IMR-90 (cell line): ENCODE measurements at regions not wholly inside any gene's neighbourhood (a gene's known extent, or its start where the extent isn't known, plus 50 kb on each side); places are given as distances from the start of the nearest gene placed in this dataset.

ENCODE experiments used
- ATAC-seq: fragments of 200-7000 bp; cut with Tn5 transposase; 2 replicates; pipeline ENCODE4 v1.9.1; 2020; ENCODE audit warnings: low read depth, mild to moderate bottlenecking, moderate library complexity
- BruUV-seq: library from RNA; stranded (reverse); fragments of 400-500 nt; replicated peaks from 2 replicates; lab custom pipeline; 2021; lab: Mats Ljungman, UMichigan
- CTCF ChIA-PET: fragments of 300-600 bp; formaldehyde crosslinking; extraction: SDS; loops from one replicate; lab custom pipeline; 2021; ENCODE audit warnings: antibody characterized with exemption; lab: Yijun Ruan, JAX
- POLR2A ChIA-PET: fragments of 300-600 bp; sonication (Branson Sonifier 250); formaldehyde crosslinking; loops from one replicate; lab custom pipeline; 2022; ENCODE audit warnings: antibody characterized with exemption; ENCODE audit not compliant: unreplicated experiment; lab: Charles Lee
- DNase-seq: peaks from one replicate; pipeline ENCODE4 v3.0.0; 2013
- H2AFZ ChIP-seq: replicated peaks from 2 replicates; pipeline ENCODE3; 2013; ENCODE audit warnings: low read length, mild to moderate bottlenecking; ENCODE audit not compliant: poor library complexity
- H2AK5ac ChIP-seq: 2 replicates; pipeline ENCODE4 v1.6.1; 2013; ENCODE audit warnings: low read depth, low read length, inconsistent platforms
- H2AK9ac ChIP-seq: replicated peaks from 2 replicates; pipeline ENCODE3; 2013; ENCODE audit warnings: mild to moderate bottlenecking, low read depth, low read length, moderate library complexity; ENCODE audit not compliant: poor library complexity
- H2BK120ac ChIP-seq: 2 replicates; pipeline ENCODE4 v1.6.1; 2013; ENCODE audit warnings: low read depth, low read length, inconsistent platforms
- H2BK15ac ChIP-seq: 3 replicates; pipeline ENCODE4 v1.6.1; 2013; ENCODE audit warnings: low read depth, low read length, inconsistent platforms
- H2BK20ac ChIP-seq: 2 replicates; pipeline ENCODE4 v1.6.1; 2013; ENCODE audit warnings: low read depth, mild to moderate bottlenecking, inconsistent platforms, low read length, moderate library complexity
- H2BK5ac ChIP-seq: 2 replicates; pipeline ENCODE4 v1.6.1; 2013; ENCODE audit warnings: mild to moderate bottlenecking, low read depth, low read length, inconsistent platforms; ENCODE audit not compliant: poor library complexity, severe bottlenecking
- H3K14ac ChIP-seq: replicated peaks from 2 replicates; pipeline ENCODE4 v1.6.1; 2013; ENCODE audit warnings: low read depth, low read length, inconsistent platforms
- H3K18ac ChIP-seq: 2 replicates; pipeline ENCODE4 v1.6.1; 2013; ENCODE audit warnings: low read depth, low read length, control low read depth
- H3K23ac ChIP-seq: 2 replicates; pipeline ENCODE4 v1.6.1; 2013; ENCODE audit warnings: low read depth, low read length, inconsistent platforms
- H3K27ac ChIP-seq: 2 replicates; pipeline ENCODE4 v1.5.1; 2013; ENCODE audit warnings: mild to moderate bottlenecking, control low read depth, low read length; ENCODE audit not compliant: insufficient read depth
- H3K27me3 ChIP-seq: 2 replicates; pipeline ENCODE4 v1.6.1; 2013; ENCODE audit warnings: low read length; ENCODE audit not compliant: control insufficient read depth, insufficient read depth
- H3K36me3 ChIP-seq: 2 replicates; pipeline ENCODE4 v1.6.1; 2013; ENCODE audit warnings: low read length, mixed read lengths; ENCODE audit not compliant: control insufficient read depth, insufficient read depth
- H3K4ac ChIP-seq: 2 replicates; pipeline ENCODE4 v1.6.1; 2013; ENCODE audit warnings: low read depth, low read length, inconsistent platforms
- H3K4me1 ChIP-seq: 2 replicates; pipeline ENCODE4 v1.6.1; 2013; ENCODE audit warnings: low read length, mixed read lengths; ENCODE audit not compliant: control insufficient read depth, insufficient read depth
- H3K4me2 ChIP-seq: 2 replicates; pipeline ENCODE4 v1.6.1; 2013; ENCODE audit warnings: low read depth, mild to moderate bottlenecking, control low read depth, low read length, moderate library complexity
- H3K4me3 ChIP-seq: 2 replicates; pipeline ENCODE4 v1.5.1; 2013; ENCODE audit warnings: low read depth, mild to moderate bottlenecking, control low read depth, low read length, moderate library complexity; ENCODE audit not compliant: insufficient read depth
- H3K56ac ChIP-seq: 2 replicates; pipeline ENCODE4 v1.6.1; 2013; ENCODE audit warnings: low read length, inconsistent platforms; ENCODE audit not compliant: insufficient read depth; ENCODE audit errors: extremely low read depth
- H3K79me1 ChIP-seq, 2 experiments: 2 replicates each; pipeline ENCODE4 v1.6.1; 2013; ENCODE audit warnings: low read length in 2 of 2, inconsistent platforms in 1 of 2, low read depth in 1 of 2
- H3K9ac ChIP-seq: 2 replicates; pipeline ENCODE4 v1.6.1; 2013; ENCODE audit warnings: low read depth, low read length, control low read depth
- H3K9me1 ChIP-seq: 2 replicates; pipeline ENCODE4 v1.6.1; 2013; ENCODE audit warnings: low read length, inconsistent platforms; ENCODE audit not compliant: insufficient read depth
- H3K9me3 ChIP-seq: 2 replicates; pipeline ENCODE4 v1.6.1; 2013; ENCODE audit warnings: low read length; ENCODE audit not compliant: control insufficient read depth, insufficient read depth
- H4K20me1 ChIP-seq: 2 replicates; pipeline ENCODE4 v1.6.1; 2013; ENCODE audit warnings: low read length, inconsistent platforms; ENCODE audit not compliant: insufficient read depth
- H4K5ac ChIP-seq: 2 replicates; pipeline ENCODE4 v1.6.1; 2013; ENCODE audit warnings: mild to moderate bottlenecking, low read depth, low read length, control low read depth
- H4K8ac ChIP-seq, 2 experiments: 2 replicates each; pipeline ENCODE4 v1.6.1; 2013; ENCODE audit warnings: low read depth in 2 of 2, low read length in 2 of 2, control low read depth in 1 of 2, inconsistent platforms in 1 of 2
- H4K91ac ChIP-seq: 2 replicates; pipeline ENCODE4 v1.6.1; 2013; ENCODE audit warnings: low read depth, low read length, inconsistent platforms; ENCODE audit not compliant: insufficient read depth
- BHLHE40 ChIP-seq: fragments of 150-350 bp; IDR thresholded peaks from 2 replicates; pipeline ENCODE4 v1.6.1; 2016; ENCODE audit warnings: mild to moderate bottlenecking, low read depth, low read length
- RFX5 ChIP-seq: IDR thresholded peaks from 2 replicates; pipeline ENCODE4 v1.8.0; 2012; ENCODE audit warnings: low read depth, mild to moderate bottlenecking, low read length, moderate library complexity
- SMC3 ChIP-seq: fragments of 150-350 bp; IDR thresholded peaks from 2 replicates; pipeline ENCODE4 v1.6.1; 2016; ENCODE audit warnings: low read depth, mild to moderate bottlenecking, antibody characterized with exemption, low read length, moderate library complexity
- WGBS, 2 experiments: methylation state at CpG; one replicate each; pipeline versions ENCODE4 v1.1.5 to v1.1.7; 2013; ENCODE audit warnings: missing lambda C conversion rate in 2 of 2; ENCODE audit not compliant: insufficient read length in 1 of 2; ENCODE audit errors: extremely low coverage in 2 of 2; 5-methylcytosine and 5-hydroxymethylcytosine counted together
- dilution Hi-C: fragments of 300-500 bp; cut with HindIII; formaldehyde crosslinking; loops from one replicate; pipeline ENCODE4 v1.14.3; 2018; ENCODE audit warnings: low sequenced_read_pairs; ENCODE audit not compliant: unreplicated experiment
- in situ Hi-C: fragments of 300-500 bp; cut with MboI; formaldehyde crosslinking; loops from 3 replicates; pipeline ENCODE4 v1.14.3; 2019; ENCODE audit warnings: low sequenced_read_pairs, inconsistent platforms, mixed read lengths
- intact Hi-C: fragments of 100-400 bp; cut with micrococcal nuclease; formaldehyde crosslinking; loops from 2 replicates; pipeline ENCODE4 v1.10.0; 2022

DNA sequence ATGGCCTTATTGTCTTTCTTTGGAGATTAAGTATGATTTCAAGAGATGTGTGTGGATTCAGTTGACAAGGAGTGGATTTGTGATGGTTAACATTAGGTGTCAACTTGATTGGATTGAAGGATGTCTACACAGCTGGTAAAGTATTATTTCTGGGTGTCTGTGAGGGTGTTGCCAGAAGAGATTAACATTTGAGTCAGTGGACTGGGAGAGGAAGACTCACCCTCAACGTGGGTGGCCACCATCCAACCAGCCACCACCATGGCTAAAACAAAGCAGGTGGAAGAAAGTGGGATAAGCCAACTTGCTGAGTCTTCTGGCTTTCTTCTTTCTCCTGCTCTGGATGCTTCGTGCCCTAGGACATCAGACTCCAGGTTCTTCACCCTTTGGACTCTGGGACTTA lies 76.1 kb downstream of the GPR37 start:
- ChIA-PET POLR2A (no interaction called here), CTCF (interaction anchor here (1.1 kb wide), 1 partner anchor 9 kb away, joined by 4 read pairs; no protein-coding TSS in a partner anchor)
- H3K4me2 ChIP-seq: no peak overlapping the region
- no peak overlapping the region for H3K4ac ChIP-seq
- no peaks in the 10 kb centered on the region for H3K27me3 ChIP-seq
- peak overlapping the region; percentile 43 for H2BK5ac ChIP-seq
- peak overlapping the region; percentile 54; the same call in 1 of the 2 replicates for H3K18ac ChIP-seq
- no peak overlapping the region for H3K14ac ChIP-seq
- in situ Hi-C loops (no loop called here), intact Hi-C loops (no loop called here), dilution Hi-C loops (no loop called here)
- H2BK20ac ChIP-seq: peak overlapping the region; percentile 37; the same call in 1 of the 2 replicates
- no peak overlapping the region for H2AFZ ChIP-seq
- H3K4me3 ChIP-seq: no peak overlapping the region
- no peak overlapping the region for H3K23ac ChIP-seq
- no peak overlapping the region for H4K8ac ChIP-seq
- H3K27ac ChIP-seq: no peak overlapping the region
- no peaks in the 10 kb centered on the region for H3K9me1 ChIP-seq
- no CpG with 5 or more reads among the region's 2 CpGs for WGBS, 2 experiments
- H2BK120ac ChIP-seq: peak overlapping the region; percentile 32; the same call in 1 of the 2 replicates
- no peak overlapping the region for H3K9ac ChIP-seq
- ATAC-seq: no peak
- no peaks in the 10 kb centered on the region for H4K20me1 ChIP-seq
- peak overlapping the region; percentile 50; the same call in 1 of the 2 replicates for H4K5ac ChIP-seq
- H2BK15ac ChIP-seq: no peak overlapping the region
- no peak for TF ChIP-seq RFX5
- TF ChIP-seq SMC3: no peak
- no peak for TF ChIP-seq BHLHE40
- peaks cover 2% of the 10 kb centered on the region; the same call in 1 of the 2 replicates for H3K9me3 ChIP-seq
- no peak for DNase-seq
- H3K4me1 ChIP-seq: peaks cover 6% of the 10 kb centered on the region
- no peak overlapping the region for H2AK5ac ChIP-seq
- no peaks in the 10 kb centered on the region for H3K79me1 ChIP-seq
- H3K36me3 ChIP-seq: no peaks in the 10 kb centered on the region
- no peak overlapping the region for H3K56ac ChIP-seq
- no peak overlapping the region for H2AK9ac ChIP-seq
- H4K91ac ChIP-seq: no peak overlapping the region
- no TSS peak for BruUV-seq
